ENCODE measurements at regions not wholly inside any gene's neighbourhood (a gene's known extent, or its start where the extent isn't known, plus 50 kb on each side); places are given as distances from the start of the nearest gene placed in this dataset.

- TF ChIP-seq POLR2AphosphoS5 (IDR thresholded peaks at IDR 0.05; ENCODE audit: low read depth) (no peak), CTCF (IDR thresholded peaks at IDR 0.05; ENCODE audit: insufficient read depth, low read length) (no peak)
Observed at GRCh38 chr3:127078626-127079025, 95.7 kb downstream of the PLXNA1 start.
